ENCODE measurements at regions not wholly inside any gene's neighbourhood (a gene's known extent, or its start where the extent isn't known, plus 50 kb on each side); places are given as distances from the start of the nearest gene placed in this dataset.

DNA sequence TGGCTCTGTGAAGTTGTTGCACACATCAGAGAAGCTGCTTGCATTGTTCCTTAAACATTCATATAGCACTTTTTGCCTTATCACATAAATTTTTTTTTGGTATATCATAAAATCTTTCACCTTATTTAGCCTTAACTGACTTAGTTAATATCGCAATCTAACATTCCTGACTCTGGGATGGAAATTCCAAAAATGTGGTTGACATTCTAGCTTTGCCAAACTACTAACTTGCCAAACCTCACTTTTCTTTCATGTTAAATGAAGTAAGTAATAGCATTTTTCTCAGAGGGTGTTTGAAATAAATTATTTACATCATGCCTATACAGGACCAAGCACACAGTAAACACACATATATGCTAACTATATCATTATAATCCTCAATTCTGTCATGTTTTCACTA lies 736.9 kb upstream of the PCDH9 start:
- TF ChIP-seq POLR2A (IDR thresholded peaks at IDR 0.05), result no peak
- TF ChIP-seq, protein P1, sequence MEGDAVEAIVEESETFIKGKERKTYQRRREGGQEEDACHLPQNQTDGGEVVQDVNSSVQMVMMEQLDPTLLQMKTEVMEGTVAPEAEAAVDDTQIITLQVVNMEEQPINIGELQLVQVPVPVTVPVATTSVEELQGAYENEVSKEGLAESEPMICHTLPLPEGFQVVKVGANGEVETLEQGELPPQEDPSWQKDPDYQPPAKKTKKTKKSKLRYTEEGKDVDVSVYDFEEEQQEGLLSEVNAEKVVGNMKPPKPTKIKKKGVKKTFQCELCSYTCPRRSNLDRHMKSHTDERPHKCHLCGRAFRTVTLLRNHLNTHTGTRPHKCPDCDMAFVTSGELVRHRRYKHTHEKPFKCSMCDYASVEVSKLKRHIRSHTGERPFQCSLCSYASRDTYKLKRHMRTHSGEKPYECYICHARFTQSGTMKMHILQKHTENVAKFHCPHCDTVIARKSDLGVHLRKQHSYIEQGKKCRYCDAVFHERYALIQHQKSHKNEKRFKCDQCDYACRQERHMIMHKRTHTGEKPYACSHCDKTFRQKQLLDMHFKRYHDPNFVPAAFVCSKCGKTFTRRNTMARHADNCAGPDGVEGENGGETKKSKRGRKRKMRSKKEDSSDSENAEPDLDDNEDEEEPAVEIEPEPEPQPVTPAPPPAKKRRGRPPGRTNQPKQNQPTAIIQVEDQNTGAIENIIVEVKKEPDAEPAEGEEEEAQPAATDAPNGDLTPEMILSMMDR (IDR thresholded peaks at IDR 0.05), result no peak
